Ascending aorta (tissue), 2 donors: ENCODE measurements at regions not wholly inside any gene's neighbourhood (a gene's known extent, or its start where the extent isn't known, plus 50 kb on each side); places are given as distances from the start of the nearest gene placed in this dataset.
A peak's percentile ranks its signal among the peaks of the same experiment; 100 is the strongest.

Experiments used
- DNase-seq, 2 donors: peaks; one replicate each; pipeline ENCODE4 v3.0.0-alpha.2; 2019; ENCODE audit warnings: low spot score in 2 of 2
- H3K27ac ChIP-seq, 2 donors: fragments of 200-600 bp; sonication (generic); one replicate each; pipeline ENCODE4 v1.5.1; 2016 to 2017; ENCODE audit warnings: mild to moderate bottlenecking in 1 of 2
- H3K27me3 ChIP-seq: fragments of 200-600 bp; sonication (generic); one replicate; pipeline ENCODE4 v1.5.1; 2017
- H3K36me3 ChIP-seq, 2 donors: fragments of 200-600 bp; sonication (generic); one replicate each; pipeline ENCODE4 v1.5.1; 2016
- H3K4me1 ChIP-seq, 2 donors: fragments of 200-600 bp; sonication (generic); one replicate each; pipeline ENCODE4 v1.5.1; 2016 to 2017; ENCODE audit warnings: mild to moderate bottlenecking in 1 of 2
- H3K4me3 ChIP-seq, 2 donors: fragments of 200-600 bp; sonication (generic); one replicate each; pipeline ENCODE4 v1.5.1; 2016 to 2017; ENCODE audit warnings: mild to moderate bottlenecking in 1 of 2
- H3K9me3 ChIP-seq, 2 donors: fragments of 200-600 bp; sonication (generic); one replicate each; pipeline ENCODE4 v1.5.1; 2016
- intact Hi-C: fragments of 100-400 bp; cut with DNase I; formaldehyde crosslinking; loops from one replicate; pipeline ENCODE4 v1.15.1; 2023
- TF ChIP-seq, protein P1 (sequence below), 3 experiments: fragments of 200-600 bp in 2 of 3; fragments of 450-650 bp in 1 of 3; sonication (generic) in 2 of 3; IDR thresholded peaks; one replicate each; pipeline ENCODE4 v1.5.1; 2016 to 2019; ENCODE audit warnings: antibody characterized with exemption in 3 of 3, mild to moderate bottlenecking in 1 of 3, moderate library complexity in 1 of 3

DNA sequence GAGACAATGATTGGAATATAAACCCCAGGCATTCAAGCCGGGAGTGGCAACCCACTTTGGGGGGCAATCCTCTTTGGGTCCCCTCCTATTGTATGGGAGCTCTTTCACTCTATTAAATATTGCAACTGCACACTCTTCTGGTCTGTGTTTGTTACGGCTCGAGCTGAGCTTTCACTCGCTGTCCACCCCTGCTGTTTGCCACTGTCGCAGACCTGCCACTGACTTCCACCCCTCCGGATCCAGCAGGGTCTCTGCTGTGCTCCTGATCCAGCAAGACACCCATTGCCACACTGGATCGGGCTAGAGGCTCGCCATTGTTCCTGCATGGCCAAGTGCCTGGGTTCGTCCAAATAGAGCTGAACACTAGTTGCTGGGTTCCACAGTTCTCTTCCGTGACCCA is 222.8 kb upstream of the MANEA start:
- Histone ChIP-seq H3K27ac (no peak overlapping the region), H3K4me1 (no peaks in the 10 kb centered on the region), H3K27me3 (no peaks in the 10 kb centered on the region), H3K9me3 (no peaks in the 10 kb centered on the region), H3K36me3 (no peaks in the 10 kb centered on the region), H3K4me3 (no peak overlapping the region)
- intact Hi-C loops: no loop called here
- DNase-seq: no peak
- TF ChIP-seq, protein P1, sequence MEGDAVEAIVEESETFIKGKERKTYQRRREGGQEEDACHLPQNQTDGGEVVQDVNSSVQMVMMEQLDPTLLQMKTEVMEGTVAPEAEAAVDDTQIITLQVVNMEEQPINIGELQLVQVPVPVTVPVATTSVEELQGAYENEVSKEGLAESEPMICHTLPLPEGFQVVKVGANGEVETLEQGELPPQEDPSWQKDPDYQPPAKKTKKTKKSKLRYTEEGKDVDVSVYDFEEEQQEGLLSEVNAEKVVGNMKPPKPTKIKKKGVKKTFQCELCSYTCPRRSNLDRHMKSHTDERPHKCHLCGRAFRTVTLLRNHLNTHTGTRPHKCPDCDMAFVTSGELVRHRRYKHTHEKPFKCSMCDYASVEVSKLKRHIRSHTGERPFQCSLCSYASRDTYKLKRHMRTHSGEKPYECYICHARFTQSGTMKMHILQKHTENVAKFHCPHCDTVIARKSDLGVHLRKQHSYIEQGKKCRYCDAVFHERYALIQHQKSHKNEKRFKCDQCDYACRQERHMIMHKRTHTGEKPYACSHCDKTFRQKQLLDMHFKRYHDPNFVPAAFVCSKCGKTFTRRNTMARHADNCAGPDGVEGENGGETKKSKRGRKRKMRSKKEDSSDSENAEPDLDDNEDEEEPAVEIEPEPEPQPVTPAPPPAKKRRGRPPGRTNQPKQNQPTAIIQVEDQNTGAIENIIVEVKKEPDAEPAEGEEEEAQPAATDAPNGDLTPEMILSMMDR (IDR thresholded peaks at IDR 0.05): no peak

DNA sequence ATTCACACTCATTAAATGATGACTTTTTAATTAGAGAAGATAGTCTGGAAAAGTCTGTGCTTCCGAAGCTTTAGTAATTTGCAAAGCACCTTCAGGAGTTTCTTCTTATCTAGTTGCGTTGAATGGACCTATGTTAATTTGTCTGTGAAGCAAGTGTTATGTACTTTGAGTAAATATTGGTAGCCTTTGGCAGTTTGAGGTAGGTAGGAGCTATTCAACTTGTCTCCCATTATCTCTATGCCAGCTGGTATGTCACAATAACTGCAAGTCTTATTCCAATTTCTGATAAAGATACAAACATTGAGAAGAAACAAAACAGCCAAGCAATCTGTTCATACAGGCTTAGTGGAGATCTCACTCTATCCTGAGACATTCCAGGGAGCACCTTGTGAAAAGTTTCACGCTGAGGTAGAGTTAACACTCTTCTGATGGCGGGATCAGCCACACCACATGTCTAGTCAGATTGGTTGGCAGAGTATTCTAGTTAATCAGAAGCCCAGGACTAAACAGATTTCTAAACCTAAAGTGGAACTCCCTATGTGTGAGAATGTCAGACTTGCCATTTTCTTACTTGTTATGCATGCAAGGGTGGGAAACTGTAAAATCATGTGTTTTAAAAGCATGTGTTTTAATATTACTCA is 219.8 kb upstream of the MANEA start:
- Histone ChIP-seq H3K27ac (no peak overlapping the region), H3K9me3 (no peaks in the 10 kb centered on the region), H3K36me3 (no peaks in the 10 kb centered on the region), H3K27me3 (no peaks in the 10 kb centered on the region), H3K4me1 (no peaks in the 10 kb centered on the region), H3K4me3 (no peak overlapping the region)
- intact Hi-C loops: no loop called here
- TF ChIP-seq, protein P1 (IDR thresholded peaks at IDR 0.05): no peak
- DNase-seq: no peak

DNA sequence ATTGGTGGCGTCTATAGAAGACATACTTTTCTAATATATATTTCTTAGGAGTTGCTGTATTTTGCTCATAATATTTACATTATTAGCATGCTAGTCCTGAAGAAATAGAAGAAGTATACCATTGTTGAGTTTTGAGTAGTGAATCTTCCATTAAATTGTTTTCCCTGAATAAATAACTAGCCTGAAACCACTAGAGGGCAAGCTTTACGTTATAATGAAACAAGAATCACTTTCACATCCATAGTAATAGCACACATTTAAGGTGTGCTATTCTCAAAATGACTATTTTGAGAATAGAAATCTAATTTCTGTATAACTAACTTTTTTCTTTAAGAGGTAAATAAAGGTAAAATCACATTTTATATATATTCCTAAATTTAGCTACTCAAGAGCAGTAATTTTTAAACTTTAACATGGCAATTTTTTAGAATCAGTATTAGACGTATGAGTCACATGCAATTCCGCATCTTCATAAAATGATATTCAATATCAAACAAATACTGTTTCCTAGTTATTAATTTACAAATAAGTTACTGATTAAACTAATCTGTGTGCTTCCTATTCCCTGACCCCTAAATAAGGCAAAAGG is 213.2 kb upstream of the MANEA start:
- H3K27ac ChIP-seq: no peak overlapping the region
- TF ChIP-seq, protein P1 (IDR thresholded peaks at IDR 0.05): peak in 1 of 3 experiments; percentile 24
- H3K4me1 ChIP-seq: no peaks in the 10 kb centered on the region
- H3K36me3 ChIP-seq: no peaks in the 10 kb centered on the region
- intact Hi-C loops: no loop called here
- no peaks in the 10 kb centered on the region for H3K9me3 ChIP-seq
- no peak for DNase-seq
- H3K4me3 ChIP-seq: no peak overlapping the region
- H3K27me3 ChIP-seq: no peaks in the 10 kb centered on the region

DNA sequence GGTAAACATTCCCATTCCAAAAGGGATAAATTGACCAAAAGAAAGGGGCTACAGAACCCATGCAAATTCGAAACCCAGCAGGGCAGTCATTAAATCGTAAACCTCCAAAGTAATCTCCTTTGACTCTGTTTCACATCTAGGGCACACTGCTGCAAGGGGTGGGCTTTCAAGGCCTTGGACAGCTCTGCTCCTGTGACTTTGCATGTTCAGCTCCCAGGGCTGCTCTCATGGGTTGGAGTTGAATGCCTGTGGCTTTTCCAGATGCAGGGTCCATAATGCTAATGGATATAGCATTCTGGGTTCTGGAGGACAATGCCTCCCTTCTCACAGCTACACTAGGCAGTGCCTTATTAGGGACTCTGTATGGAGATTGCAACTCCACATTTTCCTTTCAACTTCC is 211.9 kb upstream of the MANEA start:
- Histone ChIP-seq H3K4me1 (no peaks in the 10 kb centered on the region), H3K36me3 (no peaks in the 10 kb centered on the region), H3K27ac (no peak overlapping the region), H3K4me3 (no peak overlapping the region), H3K27me3 (no peaks in the 10 kb centered on the region), H3K9me3 (no peaks in the 10 kb centered on the region)
- TF ChIP-seq, protein P1 (IDR thresholded peaks at IDR 0.05): no peak
- DNase-seq: no peak
- intact Hi-C loops: no loop called here

DNA sequence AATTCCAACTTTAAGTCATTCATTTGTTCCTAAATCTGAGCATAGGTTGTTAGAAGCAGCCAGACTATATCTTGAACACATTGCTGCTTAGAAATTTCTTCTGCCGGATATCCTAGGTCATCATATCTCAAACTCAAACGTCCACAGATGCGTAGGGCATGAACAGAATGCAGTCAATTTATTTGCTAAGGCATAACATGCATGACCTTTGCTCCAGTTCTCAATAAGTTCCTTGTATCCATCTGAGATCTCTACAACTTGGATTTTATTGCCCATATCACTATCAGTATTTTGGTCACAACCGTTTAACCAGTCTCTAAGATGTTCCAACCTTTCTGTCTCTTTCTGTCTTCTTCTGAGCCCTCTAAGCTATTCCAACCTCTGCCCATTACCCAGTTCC is 210.9 kb upstream of the MANEA start:
- no peak for DNase-seq
- Histone ChIP-seq H3K27ac (no peak overlapping the region), H3K9me3 (no peaks in the 10 kb centered on the region), H3K27me3 (no peaks in the 10 kb centered on the region), H3K4me3 (no peak overlapping the region), H3K36me3 (no peaks in the 10 kb centered on the region), H3K4me1 (no peaks in the 10 kb centered on the region)
- TF ChIP-seq, protein P1 (IDR thresholded peaks at IDR 0.05): no peak
- intact Hi-C loops: no loop called here
